ENCODE measurements at regions not wholly inside any gene's neighbourhood (a gene's known extent, or its start where the extent isn't known, plus 50 kb on each side); places are given as distances from the start of the nearest gene placed in this dataset.

GRCh38 chr1:217228689-217229088 lies 402.2 kb downstream of the GPATCH2 start:
- TF ChIP-seq, protein P1, sequence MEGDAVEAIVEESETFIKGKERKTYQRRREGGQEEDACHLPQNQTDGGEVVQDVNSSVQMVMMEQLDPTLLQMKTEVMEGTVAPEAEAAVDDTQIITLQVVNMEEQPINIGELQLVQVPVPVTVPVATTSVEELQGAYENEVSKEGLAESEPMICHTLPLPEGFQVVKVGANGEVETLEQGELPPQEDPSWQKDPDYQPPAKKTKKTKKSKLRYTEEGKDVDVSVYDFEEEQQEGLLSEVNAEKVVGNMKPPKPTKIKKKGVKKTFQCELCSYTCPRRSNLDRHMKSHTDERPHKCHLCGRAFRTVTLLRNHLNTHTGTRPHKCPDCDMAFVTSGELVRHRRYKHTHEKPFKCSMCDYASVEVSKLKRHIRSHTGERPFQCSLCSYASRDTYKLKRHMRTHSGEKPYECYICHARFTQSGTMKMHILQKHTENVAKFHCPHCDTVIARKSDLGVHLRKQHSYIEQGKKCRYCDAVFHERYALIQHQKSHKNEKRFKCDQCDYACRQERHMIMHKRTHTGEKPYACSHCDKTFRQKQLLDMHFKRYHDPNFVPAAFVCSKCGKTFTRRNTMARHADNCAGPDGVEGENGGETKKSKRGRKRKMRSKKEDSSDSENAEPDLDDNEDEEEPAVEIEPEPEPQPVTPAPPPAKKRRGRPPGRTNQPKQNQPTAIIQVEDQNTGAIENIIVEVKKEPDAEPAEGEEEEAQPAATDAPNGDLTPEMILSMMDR (IDR thresholded peaks at IDR 0.05; ENCODE audit: insufficient read depth, low read depth, low read length) = no peak
- no peak for TF ChIP-seq EZH2 (IDR thresholded peaks at IDR 0.05; ENCODE audit: insufficient read depth, low read length)
